LNCAP (cell line): ENCODE measurements at regions not wholly inside any gene's neighbourhood (a gene's known extent, or its start where the extent isn't known, plus 50 kb on each side); places are given as distances from the start of the nearest gene placed in this dataset.

Experiments
- CTCF ChIP-seq: fragments of 450-650 bp; IDR thresholded peaks from 2 replicates; pipeline ENCODE4 v1.5.1; 2017; ENCODE audit warnings: mild to moderate bottlenecking

DNA sequence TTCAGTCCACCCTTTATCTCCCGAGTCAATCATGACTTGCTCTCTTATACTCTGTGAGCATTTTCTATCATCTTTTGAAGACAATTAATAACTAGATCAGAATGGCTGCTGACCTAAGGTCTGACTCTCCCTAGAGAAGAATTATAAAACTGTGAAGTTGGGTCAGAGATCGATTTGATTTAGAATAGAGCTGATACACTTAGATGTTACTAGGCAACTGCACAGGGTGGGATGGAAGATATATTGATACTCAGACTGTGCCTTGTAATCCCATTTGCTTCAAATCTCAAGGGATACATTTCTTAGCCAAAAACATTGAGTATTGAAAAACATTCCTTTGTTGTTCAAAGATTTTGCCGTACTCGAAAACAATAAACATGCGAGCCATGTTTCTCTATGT lies 106.0 kb upstream of the NMUR2 start:
- no peak for TF ChIP-seq CTCF

DNA sequence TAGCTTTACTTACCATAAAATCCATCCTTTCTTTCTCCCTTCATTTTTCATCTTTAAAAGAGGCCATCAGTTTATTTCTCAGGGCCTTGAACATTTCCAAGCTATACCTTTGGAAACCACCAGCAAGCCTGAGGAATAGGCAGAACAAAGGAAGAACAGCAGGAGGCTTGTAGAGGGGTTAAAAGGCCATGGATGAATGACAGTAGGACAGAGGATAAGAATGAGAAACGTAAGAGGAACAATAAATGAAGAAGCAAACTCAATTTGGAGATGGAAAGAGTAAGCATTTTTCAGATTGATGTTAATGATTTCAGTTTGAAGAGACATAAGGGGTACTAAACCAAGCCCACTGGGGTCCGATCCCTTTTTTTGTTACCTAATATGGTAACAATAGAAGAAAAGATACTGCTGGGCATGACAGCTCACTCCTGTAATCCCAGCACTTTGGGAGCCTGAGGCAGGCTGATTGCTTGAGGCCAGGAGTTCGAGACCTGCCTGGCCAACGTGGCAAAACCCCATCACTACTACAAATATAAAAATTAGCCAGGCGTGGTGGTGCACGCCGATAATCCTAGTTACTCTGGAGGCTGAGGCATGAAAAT lies 106.6 kb upstream of the NMUR2 start:
- no peak for TF ChIP-seq CTCF

DNA sequence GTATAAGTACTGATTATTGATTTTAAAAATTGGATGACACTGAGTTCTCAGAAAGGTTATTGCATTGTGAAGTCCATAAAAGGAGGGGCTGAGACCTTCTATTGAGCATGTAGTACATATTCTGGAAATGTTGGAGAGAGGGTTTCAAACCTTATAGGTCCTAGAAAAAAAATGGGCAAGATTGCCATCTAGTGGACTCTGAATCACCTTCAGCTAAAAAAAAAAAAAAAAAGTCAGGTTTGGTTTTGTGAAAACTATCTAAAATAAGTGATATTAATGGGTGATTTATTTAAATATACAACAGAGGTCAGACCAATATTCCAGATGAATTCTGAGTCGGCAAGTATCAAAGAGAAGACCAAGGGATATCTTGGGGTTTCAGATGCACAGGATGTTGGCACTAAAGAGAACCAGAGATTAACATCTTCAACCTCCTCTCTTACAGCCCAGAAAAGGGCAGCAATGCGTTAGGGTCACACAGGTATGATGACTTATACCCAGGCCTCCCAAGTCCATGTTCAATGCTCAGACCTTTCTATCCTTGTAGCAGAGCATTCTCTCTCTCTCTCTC lies 109.8 kb upstream of the NMUR2 start:
- peak; percentile 56 for TF ChIP-seq CTCF

GRCh38 chr5:152523964-152524363 lies 118.9 kb upstream of the NMUR2 start:
- TF ChIP-seq CTCF, result no peak

DNA sequence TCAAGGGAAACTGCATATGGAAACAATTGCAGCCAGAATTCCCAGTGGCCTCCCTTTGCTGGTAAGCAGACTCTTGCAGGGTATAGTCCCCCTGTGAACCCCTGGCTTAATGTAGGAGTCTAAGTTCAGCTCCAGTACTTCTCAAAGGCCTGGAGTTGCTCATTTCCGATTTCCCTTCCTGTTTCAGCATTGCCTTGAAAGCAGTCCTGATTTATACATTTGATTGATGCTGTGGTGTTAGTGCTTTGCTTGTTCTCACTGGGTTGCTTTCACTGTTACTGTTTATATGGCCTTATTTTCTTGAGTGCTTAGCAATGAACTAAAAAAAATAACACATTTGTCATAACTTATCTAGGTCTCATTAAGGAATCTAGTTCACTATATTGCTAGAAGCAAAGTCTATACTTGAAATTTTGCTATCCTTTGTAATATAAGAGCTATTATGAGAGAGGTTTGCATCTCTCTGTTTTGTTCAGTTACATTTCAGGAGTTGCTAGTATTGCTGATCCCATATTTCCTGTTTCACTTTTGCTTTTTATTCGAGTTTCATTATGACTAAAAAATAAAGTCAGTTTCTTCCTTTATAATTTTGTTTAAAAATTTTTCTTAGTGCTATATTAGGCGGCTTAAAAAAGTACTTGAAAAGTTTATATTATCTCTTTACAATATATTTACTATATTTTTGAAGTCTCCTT lies 122.4 kb upstream of the NMUR2 start:
- TF ChIP-seq CTCF, result no peak

GRCh38 chr5:152529440-152529839 lies 124.4 kb upstream of the NMUR2 start:
- TF ChIP-seq CTCF, result no peak

GRCh38 chr5:152532714-152533113 lies 127.6 kb upstream of the NMUR2 start:
- TF ChIP-seq CTCF, result peak; percentile 51
